ENCODE measurements at regions not wholly inside any gene's neighbourhood (a gene's known extent, or its start where the extent isn't known, plus 50 kb on each side); places are given as distances from the start of the nearest gene placed in this dataset.

GRCh38 chr3:25156626-25157025 is 271.4 kb upstream of the RARB start:
- POLR2A ChIA-PET, result interaction anchor here (0.7 kb wide), 1 partner anchor 50 kb away, joined by 6 read pairs; no protein-coding TSS in a partner anchor
- peak overlapping the region; percentile 60 for H3K9ac ChIP-seq (replicated peaks; ENCODE audit: extremely low read depth, insufficient read depth, low read length)
- no peak for TF ChIP-seq EZH2 (IDR thresholded peaks at IDR 0.05; ENCODE audit: borderline replicate concordance, low read depth, low read length, severe bottlenecking)
- peak; percentile 38 for TF ChIP-seq JUN (IDR thresholded peaks at IDR 0.05; ENCODE audit: borderline replicate concordance, insufficient read depth, insufficient read length, low read depth)
- no peak for TF ChIP-seq CTCF (IDR thresholded peaks at IDR 0.05; ENCODE audit: extremely low read depth in 1 of 2, insufficient read depth in 1 of 2, low read depth in 1 of 2, low read length in 2 of 2)
- no peak for TF ChIP-seq POLR2A (IDR thresholded peaks at IDR 0.05; ENCODE audit: low read depth, low read length)
- TF ChIP-seq FOS (IDR thresholded peaks at IDR 0.05; ENCODE audit: borderline replicate concordance, insufficient read depth, low read length), result peak; percentile 65

GRCh38 chr3:25165306-25165705 is 262.8 kb upstream of the RARB start:
- Histone ChIP-seq H3K9ac (replicated peaks; ENCODE audit: extremely low read depth, insufficient read depth, low read length) (no peak overlapping the region), H3K4me2 (ENCODE audit: insufficient read depth, low read length) (no peak overlapping the region), H3K4me1 (ENCODE audit: control insufficient read depth, extremely low read depth, insufficient read depth, low read length) (no peaks in the 10 kb centered on the region), H3K36me3 (ENCODE audit: control insufficient read depth in 2 of 2, extremely low read depth in 1 of 2, insufficient read depth in 2 of 2, low read length in 2 of 2) (no peaks in the 10 kb centered on the region), H3K27me3 (ENCODE audit: control insufficient read depth in 2 of 2, insufficient read depth in 2 of 2, low read length in 2 of 2) (no peaks in the 10 kb centered on the region), H3K4me3 (replicated peaks in 1 of 3; ENCODE audit: insufficient read depth in 1 of 3, low read depth in 1 of 3, low read length in 3 of 3) (no peak overlapping the region), H3K27ac (ENCODE audit: insufficient read depth, low read depth, low read length) (no peak overlapping the region), H4K20me1 (replicated peaks; ENCODE audit: control insufficient read depth, extremely low read depth, insufficient read depth, low read length) (no peaks in the 10 kb centered on the region), H3K79me2 (ENCODE audit: control insufficient read depth, insufficient read depth, low read length) (no peaks in the 10 kb centered on the region), H3K9me3 (replicated peaks; ENCODE audit: control insufficient read depth, insufficient read depth, low read length) (no peaks in the 10 kb centered on the region), H3K9me1 (replicated peaks; ENCODE audit: control insufficient read depth, extremely low read depth, insufficient read depth, low read length) (no peaks in the 10 kb centered on the region), H2AFZ (ENCODE audit: low read depth, low read length) (no peak overlapping the region)
- dilution Hi-C loops (cut with MboI; ENCODE audit: extremely low pct_ligation_motif_present, low sequenced_read_pairs), result no loop called here
- ChIA-PET POLR2A (no interaction called here), CTCF (no interaction called here)
- intact Hi-C loops (cut with micrococcal nuclease), result no loop called here
- no TSS peak for BruUV-seq (replicated peaks)
- FAIRE-seq, result no peak
- TF ChIP-seq FOS (IDR thresholded peaks at IDR 0.05; ENCODE audit: borderline replicate concordance, insufficient read depth, low read length) (no peak), EZH2 (IDR thresholded peaks at IDR 0.05; ENCODE audit: borderline replicate concordance, low read depth, low read length, severe bottlenecking) (no peak), CTCF (IDR thresholded peaks at IDR 0.05; ENCODE audit: extremely low read depth in 1 of 2, insufficient read depth in 1 of 2, low read depth in 1 of 2, low read length in 2 of 2) (no peak), MAX (IDR thresholded peaks at IDR 0.05; ENCODE audit: insufficient read depth, insufficient read length) (no peak), MYC (IDR thresholded peaks at IDR 0.05; ENCODE audit: low read depth, low read length) (no peak), POLR2AphosphoS5 (IDR thresholded peaks at IDR 0.05; ENCODE audit: insufficient read depth, low read depth, low read length) (no peak), GATA2 (IDR thresholded peaks at IDR 0.05; ENCODE audit: insufficient read depth, insufficient read length, low read depth, low read length) (no peak), JUN (IDR thresholded peaks at IDR 0.05; ENCODE audit: borderline replicate concordance, insufficient read depth, insufficient read length, low read depth) (no peak), POLR2A (IDR thresholded peaks at IDR 0.05; ENCODE audit: low read depth, low read length) (no peak)
- DNase-seq (ENCODE audit: low read depth, low spot score), result no peak

More at GRCh38 chr3:25156626-25157025, 271.4 kb upstream of the RARB start:
- H3K4me3 ChIP-seq (replicated peaks in 1 of 3; ENCODE audit: insufficient read depth in 1 of 3, low read depth in 1 of 3, low read length in 3 of 3), result no peak overlapping the region
- no TSS peak for BruUV-seq (replicated peaks)
- DNase-seq (ENCODE audit: low read depth, low spot score) (peak; percentile 77), FAIRE-seq (peak; percentile 89)
- no peaks in the 10 kb centered on the region for H3K36me3 ChIP-seq (ENCODE audit: control insufficient read depth in 2 of 2, extremely low read depth in 1 of 2, insufficient read depth in 2 of 2, low read length in 2 of 2)
- H4K20me1 ChIP-seq (replicated peaks; ENCODE audit: control insufficient read depth, extremely low read depth, insufficient read depth, low read length), result no peaks in the 10 kb centered on the region
- no peaks in the 10 kb centered on the region for H3K79me2 ChIP-seq (ENCODE audit: control insufficient read depth, insufficient read depth, low read length)
- intact Hi-C loops (cut with micrococcal nuclease), result no loop called here
- H3K9me1 ChIP-seq (replicated peaks; ENCODE audit: control insufficient read depth, extremely low read depth, insufficient read depth, low read length), result no peaks in the 10 kb centered on the region
- H3K27me3 ChIP-seq (ENCODE audit: control insufficient read depth in 2 of 2, insufficient read depth in 2 of 2, low read length in 2 of 2), result no peaks in the 10 kb centered on the region
- dilution Hi-C loops (cut with MboI; ENCODE audit: extremely low pct_ligation_motif_present, low sequenced_read_pairs), result no loop called here
- H2AFZ ChIP-seq (ENCODE audit: low read depth, low read length), result no peak overlapping the region
- H3K27ac ChIP-seq (ENCODE audit: insufficient read depth, low read depth, low read length), result peak overlapping the region; percentile 65
- H3K4me2 ChIP-seq (ENCODE audit: insufficient read depth, low read length), result peak overlapping the region; percentile 64
- H3K9me3 ChIP-seq (replicated peaks; ENCODE audit: control insufficient read depth, insufficient read depth, low read length), result no peaks in the 10 kb centered on the region
- peaks cover 23% of the 10 kb centered on the region for H3K4me1 ChIP-seq (ENCODE audit: control insufficient read depth, extremely low read depth, insufficient read depth, low read length)
- CTCF ChIA-PET, result interaction anchor here (1.0 to 1.3 kb wide), 3 partner anchors 12 to 437 kb away, joined by 3 to 4 read pairs (median 3); no protein-coding TSS in a partner anchor

Measured in endothelial cell of umbilical vein (primary cell).